PC-9 (cell line): ENCODE measurements at regions not wholly inside any gene's neighbourhood (a gene's known extent, or its start where the extent isn't known, plus 50 kb on each side); places are given as distances from the start of the nearest gene placed in this dataset.

Source experiments
- EZH2 ChIP-seq: fragments of 200-600 bp; sonication (generic); IDR thresholded peaks from 2 replicates; pipeline ENCODE4 v1.8.0; 2017; ENCODE audit warnings: antibody characterized with exemption, low read depth
- TF ChIP-seq, protein P1 (sequence below): fragments of 200-600 bp; sonication (generic); conservative IDR thresholded peaks from 2 replicates; pipeline ENCODE4 v1.6.1; 2017; ENCODE audit warnings: mixed run types, antibody characterized with exemption, mild to moderate bottlenecking, moderate library complexity

DNA sequence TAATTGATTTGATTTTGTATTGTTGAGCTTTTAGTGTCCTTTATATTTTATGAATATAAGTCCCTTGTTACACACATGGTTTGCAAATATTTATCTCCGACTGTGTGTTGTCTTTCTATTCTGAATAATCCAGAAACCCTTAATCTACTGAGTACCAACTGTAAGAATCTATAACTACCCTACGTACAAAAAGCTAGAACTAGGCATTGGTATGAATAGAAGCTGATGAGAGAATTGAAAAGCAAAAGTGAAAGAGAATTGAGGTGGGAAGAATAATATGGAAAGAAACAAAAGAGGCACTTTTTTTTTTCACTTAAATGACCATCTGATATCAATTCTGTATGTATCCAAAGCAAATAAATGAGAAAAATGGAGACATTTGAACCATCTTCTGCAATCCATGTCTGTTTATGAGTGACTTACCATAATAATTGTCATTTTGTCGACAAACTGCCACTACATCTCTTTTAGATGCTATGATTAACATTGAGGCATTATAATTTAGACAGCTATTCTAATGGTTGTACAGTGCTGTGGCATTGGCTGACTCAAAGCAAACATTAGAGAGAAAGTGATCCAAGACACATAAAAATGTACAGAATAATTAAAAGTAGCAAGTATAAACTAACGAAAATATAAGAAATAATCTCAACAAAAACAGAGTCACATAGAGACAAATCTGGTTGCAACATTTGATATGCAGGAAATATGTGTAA, 1516.6 kb upstream of the AGA start:
- TF ChIP-seq, protein P1, sequence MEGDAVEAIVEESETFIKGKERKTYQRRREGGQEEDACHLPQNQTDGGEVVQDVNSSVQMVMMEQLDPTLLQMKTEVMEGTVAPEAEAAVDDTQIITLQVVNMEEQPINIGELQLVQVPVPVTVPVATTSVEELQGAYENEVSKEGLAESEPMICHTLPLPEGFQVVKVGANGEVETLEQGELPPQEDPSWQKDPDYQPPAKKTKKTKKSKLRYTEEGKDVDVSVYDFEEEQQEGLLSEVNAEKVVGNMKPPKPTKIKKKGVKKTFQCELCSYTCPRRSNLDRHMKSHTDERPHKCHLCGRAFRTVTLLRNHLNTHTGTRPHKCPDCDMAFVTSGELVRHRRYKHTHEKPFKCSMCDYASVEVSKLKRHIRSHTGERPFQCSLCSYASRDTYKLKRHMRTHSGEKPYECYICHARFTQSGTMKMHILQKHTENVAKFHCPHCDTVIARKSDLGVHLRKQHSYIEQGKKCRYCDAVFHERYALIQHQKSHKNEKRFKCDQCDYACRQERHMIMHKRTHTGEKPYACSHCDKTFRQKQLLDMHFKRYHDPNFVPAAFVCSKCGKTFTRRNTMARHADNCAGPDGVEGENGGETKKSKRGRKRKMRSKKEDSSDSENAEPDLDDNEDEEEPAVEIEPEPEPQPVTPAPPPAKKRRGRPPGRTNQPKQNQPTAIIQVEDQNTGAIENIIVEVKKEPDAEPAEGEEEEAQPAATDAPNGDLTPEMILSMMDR: no peak
- TF ChIP-seq EZH2: no peak
